Activated T-helper 9 cell treated with anti-CD3 and anti-CD28 coated beads, Interleukin-2, amount 50 U/mL, for 16 hours (primary cell): ENCODE measurements at regions not wholly inside any gene's neighbourhood (a gene's known extent, or its start where the extent isn't known, plus 50 kb on each side); places are given as distances from the start of the nearest gene placed in this dataset.

Source experiments
- DNase-seq: peaks from one replicate; pipeline ENCODE4 v3.0.0-alpha.2; 2020; ENCODE audit warnings: low read depth

GRCh38 chr3:18079739-18080138 lies 337.3 kb upstream of the TBC1D5 start:
- DNase-seq = no peak

GRCh38 chr3:18079062-18079461 lies 336.6 kb upstream of the TBC1D5 start:
- DNase-seq = no peak

- DNase-seq = no peak
Observed at GRCh38 chr3:18077128-18077840, 334.9 kb upstream of the TBC1D5 start.

GRCh38 chr3:18076301-18076700 lies 333.9 kb upstream of the TBC1D5 start:
- DNase-seq = no peak

GRCh38 chr3:18075799-18076198 lies 333.4 kb upstream of the TBC1D5 start:
- no peak for DNase-seq

GRCh38 chr3:18071833-18072232 lies 329.4 kb upstream of the TBC1D5 start:
- DNase-seq = no peak

GRCh38 chr3:18070944-18071343 lies 328.5 kb upstream of the TBC1D5 start:
- DNase-seq = no peak

GRCh38 chr3:18070231-18070630 lies 327.8 kb upstream of the TBC1D5 start:
- no peak for DNase-seq

GRCh38 chr3:18069568-18069967 lies 327.1 kb upstream of the TBC1D5 start:
- no peak for DNase-seq

- DNase-seq = no peak
Observed at GRCh38 chr3:18066899-18067582, 324.6 kb upstream of the TBC1D5 start.

GRCh38 chr3:18064586-18064985 lies 322.2 kb upstream of the TBC1D5 start:
- no peak for DNase-seq

GRCh38 chr3:18062657-18063025 lies 320.2 kb upstream of the TBC1D5 start:
- DNase-seq = no peak

- DNase-seq = no peak
Observed at GRCh38 chr3:18061737-18062656, 319.6 kb upstream of the TBC1D5 start.

GRCh38 chr3:18058666-18059065 lies 316.2 kb upstream of the TBC1D5 start:
- DNase-seq = no peak

- no peak for DNase-seq
Observed at GRCh38 chr3:18057471-18058091, 315.1 kb upstream of the TBC1D5 start.

- no peak for DNase-seq
Observed at GRCh38 chr3:18054625-18055024, 312.2 kb upstream of the TBC1D5 start.

- DNase-seq = no peak
Observed at GRCh38 chr3:18051306-18051705, 308.9 kb upstream of the TBC1D5 start.

GRCh38 chr3:18049096-18049495 lies 306.7 kb upstream of the TBC1D5 start:
- no peak for DNase-seq

- no peak for DNase-seq
Observed at GRCh38 chr3:18047052-18047451, 304.6 kb upstream of the TBC1D5 start.

GRCh38 chr3:18046131-18046915 lies 303.9 kb upstream of the TBC1D5 start:
- no peak for DNase-seq
